HG02970 (cell line): ENCODE measurements at regions not wholly inside any gene's neighbourhood (a gene's known extent, or its start where the extent isn't known, plus 50 kb on each side); places are given as distances from the start of the nearest gene placed in this dataset.
"Not testable (repeated sequence)": the region's sequence is repeated elsewhere in the genome, so short reads cannot be mapped to it uniquely, and the experiment has no call there.

Experiments
- ATAC-seq: cut with Tn5 transposase; IDR thresholded peaks from one replicate; pipeline ENCODE4 v1.9.1; 2021; ENCODE audit warnings: mild to moderate bottlenecking, moderate library complexity, moderate number of reproducible peaks; ENCODE audit not compliant: unreplicated experiment, low FRiP score

DNA sequence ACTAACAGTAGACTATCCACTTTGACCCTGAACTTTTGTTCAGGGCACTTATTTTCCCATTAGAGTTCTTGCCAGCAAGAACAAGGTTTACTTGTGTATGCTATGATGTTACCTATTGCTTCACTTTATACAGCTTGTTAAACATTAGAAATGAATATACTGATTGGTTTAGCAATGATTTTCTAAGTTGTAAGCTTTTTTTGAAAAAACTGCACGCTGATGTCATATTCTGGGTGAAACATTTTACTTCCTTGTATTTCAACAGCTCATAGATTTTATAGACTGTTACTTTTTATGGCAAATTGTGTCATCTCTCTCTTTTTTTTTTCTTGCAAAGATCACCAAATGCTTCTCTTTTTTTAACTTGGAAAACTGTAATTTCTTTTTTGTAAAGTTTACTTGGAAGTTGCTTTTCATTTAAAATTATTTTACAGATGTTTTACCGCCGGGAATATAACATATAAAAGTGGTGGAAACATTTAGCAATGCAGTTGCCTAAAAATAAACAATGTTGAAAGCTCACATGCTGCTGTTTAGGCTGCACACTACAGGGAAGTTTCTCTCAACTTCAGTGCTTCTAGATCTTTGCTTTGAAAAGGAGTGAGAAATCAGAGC is 215.3 kb upstream of the NFIA start:
- no peak for ATAC-seq

DNA sequence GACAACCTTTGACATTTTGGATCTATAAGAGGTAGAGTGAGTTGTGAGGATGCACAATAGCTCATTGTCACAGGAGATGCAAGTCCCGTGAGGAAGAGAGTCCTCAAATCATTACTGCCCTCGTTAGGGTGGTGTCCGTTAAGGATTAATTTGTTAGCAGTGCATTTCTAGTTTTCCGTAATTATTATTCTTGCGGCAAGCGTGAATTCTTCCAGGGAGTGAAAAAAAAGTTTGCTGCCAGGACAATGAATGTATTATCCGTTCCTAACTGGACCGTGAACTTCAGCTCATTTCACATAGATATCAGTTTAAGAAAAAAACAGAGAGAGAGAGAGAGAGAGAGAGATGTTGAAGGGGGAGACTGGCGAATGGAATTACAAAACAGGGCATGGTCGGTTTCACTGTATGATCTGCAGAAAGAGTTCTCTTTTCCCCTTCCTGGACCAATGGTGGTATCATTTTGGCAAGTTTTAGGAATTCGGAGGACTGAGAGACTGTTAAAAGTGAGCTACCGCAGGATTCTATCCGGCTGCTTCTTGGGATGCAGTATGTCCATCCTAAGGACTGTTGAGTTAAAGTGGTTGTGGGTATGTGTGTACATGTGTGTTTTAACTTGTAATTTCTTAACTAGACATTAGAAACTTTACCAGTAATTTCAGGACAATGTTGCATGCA is 216.0 kb upstream of the NFIA start:
- no peak for ATAC-seq

DNA sequence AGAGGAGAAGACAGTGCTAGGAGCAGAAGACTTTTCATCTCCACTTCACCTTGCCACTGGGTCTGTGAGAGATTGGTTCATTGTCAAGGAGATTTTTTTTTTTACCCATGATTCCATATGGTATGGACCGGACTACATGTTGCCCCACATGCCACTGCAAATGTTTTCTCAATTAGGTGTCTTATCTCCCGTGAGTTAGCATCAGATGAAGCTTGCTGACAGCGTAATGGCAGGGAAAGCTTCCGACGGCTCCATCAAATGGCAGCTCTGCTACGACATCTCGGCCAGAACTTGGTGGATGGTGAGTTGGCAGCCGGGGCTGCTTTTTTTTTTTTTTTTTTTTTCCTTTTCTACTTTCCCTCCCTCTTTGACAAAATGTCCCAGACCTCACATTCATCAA is 217.2 kb upstream of the NFIA start:
- no peak for ATAC-seq

DNA sequence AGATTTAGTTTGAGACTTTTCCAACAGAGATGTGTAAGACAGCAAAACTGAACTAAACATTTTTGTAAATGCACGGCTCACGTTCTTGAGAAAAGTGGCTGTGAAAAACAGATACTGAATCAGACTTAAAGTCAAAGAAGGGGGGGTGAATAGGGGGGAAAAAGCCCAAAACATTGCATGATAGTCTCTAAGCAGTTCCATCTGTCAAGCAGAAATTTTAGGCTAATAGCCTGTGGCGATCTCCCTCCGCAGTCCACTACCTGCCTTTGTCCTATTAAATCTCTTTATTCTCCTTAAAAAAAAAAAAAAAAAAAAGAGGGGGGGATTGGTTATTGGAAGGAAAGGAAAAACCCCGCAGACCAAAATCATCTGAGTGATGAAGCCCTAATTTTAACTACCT is 217.6 kb upstream of the NFIA start:
- ATAC-seq = no peak

DNA sequence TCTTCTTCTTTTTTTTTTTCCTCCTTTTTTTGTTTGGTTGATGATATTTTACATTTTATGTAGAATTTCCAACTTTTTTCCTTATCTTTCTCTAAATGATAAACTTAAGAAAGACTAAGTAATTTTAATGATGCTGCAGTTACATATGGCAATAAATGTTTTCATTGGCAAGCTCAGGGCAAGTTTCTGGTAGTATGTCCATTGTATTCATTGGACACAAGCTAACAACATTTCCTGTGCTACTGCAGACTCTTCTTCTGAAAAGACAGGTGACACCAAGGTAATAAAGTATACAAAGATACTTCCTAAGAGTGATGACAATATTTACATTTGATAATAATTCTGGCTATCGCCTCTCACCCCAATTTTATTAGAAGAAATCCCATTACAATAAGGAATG is 219.2 kb upstream of the NFIA start:
- ATAC-seq = no peak

DNA sequence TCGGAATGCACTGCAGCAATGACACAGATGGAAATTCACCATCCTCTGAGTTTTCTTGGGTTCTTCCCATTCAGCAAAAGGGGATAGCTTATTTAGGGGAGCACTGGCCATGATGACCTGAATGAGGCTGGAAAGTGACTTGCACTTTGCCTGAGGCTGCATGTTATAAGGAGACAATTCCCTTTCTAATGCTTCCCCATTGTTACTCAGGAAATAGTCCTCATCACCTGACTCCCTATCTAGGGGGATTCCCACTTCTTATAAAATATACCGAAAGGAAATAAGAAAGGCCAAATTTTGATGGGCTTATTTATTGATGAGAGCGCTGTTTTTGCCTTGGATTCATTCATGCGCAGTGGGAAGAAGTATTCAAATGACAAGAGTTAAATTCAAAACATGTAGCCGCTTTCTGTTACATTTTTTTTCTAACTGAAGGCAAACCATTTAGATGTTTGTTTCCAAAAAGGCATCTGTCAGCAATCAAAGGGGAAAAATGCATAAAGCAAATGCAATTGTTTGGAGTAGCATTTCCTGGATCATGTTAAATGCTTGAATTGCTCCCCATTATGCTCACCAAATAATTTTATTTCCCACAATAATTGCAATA is 220.3 kb upstream of the NFIA start:
- ATAC-seq = no peak

DNA sequence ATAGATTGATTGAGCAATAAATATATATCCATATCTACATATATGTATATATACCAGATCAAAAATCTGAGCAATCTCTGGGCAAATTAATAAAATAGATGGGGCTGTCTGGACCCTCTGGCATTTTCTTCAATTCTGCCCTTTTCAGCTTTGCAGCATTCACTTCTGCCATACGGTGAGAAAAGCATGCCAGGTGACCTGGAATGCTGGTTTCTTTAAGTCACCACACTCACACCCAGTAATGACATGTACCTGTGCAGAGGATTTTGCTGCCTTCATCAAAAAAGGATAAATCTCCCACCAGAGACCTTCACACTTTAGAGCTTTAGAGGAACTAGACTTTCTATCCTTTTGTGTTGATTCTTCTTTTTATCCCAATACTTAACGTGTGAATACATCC is 223.2 kb upstream of the NFIA start:
- ATAC-seq = no peak

DNA sequence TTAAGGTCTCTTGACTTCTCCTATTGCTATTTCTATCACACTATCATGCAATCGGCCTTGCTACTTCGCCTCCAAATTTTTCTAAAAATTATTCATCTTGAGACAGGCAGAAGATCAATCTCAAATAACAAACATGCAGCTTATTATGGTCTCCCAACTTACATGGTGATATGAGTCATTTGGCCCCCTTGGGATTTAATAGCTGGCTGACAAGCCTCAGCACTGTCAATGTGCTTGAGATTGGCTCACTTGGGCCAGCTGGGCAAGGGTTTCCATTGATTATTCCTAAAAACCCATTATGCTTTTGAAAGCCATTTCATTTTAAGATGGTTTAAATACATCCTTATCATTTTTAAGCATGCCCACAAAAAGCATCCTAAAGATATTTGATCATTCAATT is 224.5 kb upstream of the NFIA start:
- no peak for ATAC-seq

DNA sequence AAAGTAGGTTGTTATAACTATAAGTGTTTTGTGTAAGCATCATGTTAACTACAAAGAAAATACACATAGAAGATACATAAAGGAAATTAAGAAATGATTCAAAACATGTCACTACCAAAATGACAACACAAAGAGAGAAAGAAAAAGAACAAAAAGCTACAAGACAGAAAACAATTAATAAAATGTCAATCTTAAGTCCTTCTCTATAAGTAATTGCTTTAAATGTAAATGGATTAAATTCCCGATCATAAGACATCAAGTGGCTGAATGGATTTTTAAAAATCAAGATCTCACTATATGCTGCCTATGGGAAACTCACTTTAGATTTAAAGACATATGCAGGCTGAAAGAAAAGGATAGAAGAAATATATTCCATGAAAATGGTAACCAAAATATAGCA is 232.3 kb upstream of the NFIA start:
- ATAC-seq = no peak

DNA sequence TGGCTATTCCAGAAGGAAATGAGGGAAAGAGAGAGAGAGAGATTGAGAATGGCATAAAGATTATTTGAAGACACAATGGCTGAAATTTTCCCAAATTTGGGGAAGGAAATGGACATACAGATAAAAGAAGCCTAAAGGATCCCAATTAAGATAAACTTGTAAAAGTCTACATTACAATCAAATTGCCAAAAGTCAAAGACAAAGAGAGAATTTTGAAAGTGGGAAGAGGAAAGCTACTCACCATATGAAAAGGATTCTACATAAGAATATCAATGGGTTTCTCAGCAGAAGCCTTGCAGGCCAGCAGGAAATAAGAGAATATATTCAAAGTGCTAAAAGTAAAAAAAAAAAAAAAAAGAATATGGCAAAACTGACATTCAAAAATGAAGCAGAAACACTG is 233.0 kb upstream of the NFIA start:
- no peak for ATAC-seq

DNA sequence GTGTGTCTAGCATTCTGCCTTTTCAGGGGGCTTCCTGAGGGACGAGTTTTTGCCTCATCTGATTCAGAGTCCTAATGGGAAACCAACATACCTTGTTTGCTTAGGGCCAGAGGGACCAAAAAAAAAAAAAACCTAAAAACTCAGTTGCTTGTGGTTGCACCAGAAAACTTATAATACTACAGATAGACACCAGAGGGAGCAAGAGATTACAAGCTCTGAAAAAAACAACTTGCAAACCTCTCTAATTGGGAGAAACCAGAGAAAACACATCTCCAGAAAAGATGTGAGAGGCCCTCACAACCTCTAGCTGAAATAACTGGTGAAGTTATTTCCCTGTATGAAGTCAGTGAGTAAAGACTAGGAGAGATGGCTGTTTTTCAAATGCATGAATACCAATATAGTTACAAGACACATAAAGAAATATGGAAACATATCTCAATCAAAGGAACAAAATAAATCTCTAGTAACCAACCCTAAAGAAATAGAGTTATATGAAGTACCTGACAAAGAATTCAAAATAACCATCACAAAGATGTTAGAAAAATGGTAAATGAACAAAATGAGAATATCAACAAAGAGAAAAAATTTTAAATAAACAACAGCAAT is 233.7 kb upstream of the NFIA start:
- no peak for ATAC-seq

DNA sequence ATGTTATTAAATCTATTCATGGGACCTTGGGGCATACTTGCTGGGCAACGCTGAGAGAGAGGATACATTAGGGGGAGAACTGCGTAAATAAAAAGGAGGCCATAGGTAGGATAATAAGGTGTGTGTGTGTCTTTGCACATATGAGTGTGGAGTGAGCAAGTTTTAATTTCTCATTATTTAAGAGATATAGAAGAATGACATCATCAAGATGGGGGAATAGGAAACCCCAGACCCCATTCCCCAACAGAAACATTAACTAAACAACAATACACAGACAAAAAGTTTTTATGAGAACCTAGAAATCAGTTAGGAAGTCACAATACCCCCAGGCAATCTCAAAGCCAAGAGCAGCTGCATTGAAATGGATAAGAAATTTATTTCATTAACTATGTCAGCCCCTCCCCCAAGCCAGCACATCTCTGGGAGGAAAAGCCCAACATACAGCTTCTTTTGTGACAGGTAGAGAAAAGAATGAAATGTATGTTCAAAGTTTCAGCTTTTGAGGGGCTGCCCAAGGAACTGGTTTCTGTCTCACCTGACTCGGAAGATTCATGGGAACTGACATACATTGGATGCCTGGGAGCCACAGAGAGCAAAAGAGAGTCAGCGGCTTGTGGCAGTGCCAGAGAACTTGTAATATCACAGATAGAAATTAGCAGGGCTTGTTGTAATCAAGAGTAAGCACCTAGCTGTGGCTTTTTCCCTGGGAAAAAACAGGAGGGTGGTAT is 234.3 kb upstream of the NFIA start:
- no peak for ATAC-seq

DNA sequence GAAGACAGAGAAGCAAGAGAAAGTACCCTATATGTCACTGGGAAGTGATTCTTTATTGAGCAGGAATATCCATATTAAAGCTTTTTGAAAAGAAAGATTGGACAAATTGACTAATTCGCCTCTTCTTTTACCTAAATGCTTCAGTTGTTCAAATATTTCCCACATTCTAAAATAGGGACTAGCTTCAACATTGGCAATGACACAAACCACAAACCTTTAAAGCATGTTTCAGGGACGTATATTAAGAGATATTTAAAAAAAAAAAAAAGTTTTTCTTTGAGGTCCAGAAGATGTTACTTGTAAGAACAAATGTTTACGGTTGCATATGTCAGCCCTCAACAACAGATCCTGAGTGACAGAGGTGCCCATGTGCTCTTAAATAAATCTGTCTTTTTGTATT is 235.0 kb upstream of the NFIA start:
- no peak for ATAC-seq

DNA sequence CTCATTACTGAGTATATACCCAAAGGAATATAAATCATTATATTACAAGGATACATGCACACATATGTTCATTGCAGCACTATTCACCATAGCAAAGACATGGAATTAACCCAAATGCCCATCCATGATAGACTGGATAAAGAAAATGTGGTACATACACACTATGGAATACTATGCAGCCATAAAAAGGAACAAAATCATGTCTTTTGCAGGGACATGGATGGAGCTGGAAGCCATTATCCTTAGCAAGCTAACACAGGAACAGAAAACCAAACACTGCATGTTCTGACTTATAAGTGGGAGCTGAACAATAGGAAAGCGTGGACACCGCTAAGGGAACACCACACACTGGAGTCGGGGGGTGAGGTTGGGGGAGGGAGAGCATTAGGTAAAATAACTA is 236.7 kb upstream of the NFIA start:
- not testable (repeated sequence) for ATAC-seq

DNA sequence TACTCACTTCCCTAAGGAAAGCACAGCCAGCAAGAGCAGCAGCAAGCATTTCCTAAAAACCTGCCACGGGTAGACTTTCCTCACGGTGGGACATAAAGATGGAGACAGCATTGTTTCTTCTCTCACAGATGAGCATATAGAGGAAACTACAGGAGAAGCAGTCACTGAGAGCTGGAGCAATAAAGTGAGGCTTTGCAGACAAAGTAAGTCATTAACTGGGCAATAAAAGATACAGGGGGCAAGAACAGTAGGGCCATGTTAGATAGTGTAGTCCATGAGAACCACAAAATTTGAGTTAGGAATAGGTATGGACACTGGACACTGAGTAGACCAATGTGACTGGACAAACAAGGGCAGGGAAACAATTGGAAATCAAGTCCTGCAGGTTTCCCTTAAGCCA is 240.1 kb upstream of the NFIA start:
- no peak for ATAC-seq

DNA sequence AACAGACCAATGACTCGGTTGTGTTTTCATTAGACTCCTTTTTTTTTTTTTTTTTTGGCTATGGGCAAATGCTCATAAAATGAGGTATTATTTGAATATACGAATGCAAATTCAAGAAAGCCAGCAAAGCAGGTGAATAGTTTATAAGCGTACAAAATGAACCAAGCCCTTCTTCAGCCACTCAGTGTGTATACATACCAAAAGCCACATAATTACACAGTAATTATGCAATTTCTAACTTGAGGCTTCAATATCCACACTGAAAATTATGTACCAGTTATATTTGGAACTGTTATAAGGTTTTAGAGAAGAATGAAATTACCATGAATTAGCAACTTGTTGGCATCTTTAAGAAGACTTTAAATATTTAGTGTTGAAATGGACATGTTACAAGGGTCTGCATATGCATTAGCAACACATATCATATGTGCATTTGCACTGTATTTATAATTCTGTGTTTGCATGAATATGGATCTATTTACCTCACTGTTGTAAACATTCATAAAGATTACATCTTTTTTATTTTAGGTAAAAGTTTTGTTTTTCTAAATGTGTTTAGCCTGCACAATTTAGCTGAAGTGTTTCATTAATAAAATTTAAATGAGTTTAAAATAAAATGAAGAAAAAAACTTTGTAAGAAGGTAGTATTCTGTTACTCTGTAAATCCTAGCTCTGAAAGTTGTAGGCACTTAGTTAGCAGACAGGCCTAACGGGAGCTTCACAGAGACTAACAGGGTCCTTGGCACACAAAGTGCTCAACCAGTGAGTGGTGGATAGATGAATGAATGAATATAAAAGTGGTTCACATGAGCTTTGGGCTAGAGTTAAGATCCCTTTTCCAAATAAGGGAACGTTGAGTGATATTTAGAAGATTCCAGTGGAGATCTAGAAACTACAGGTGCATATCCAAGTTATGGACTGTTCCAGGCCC is 241.0 kb upstream of the NFIA start:
- no peak for ATAC-seq

DNA sequence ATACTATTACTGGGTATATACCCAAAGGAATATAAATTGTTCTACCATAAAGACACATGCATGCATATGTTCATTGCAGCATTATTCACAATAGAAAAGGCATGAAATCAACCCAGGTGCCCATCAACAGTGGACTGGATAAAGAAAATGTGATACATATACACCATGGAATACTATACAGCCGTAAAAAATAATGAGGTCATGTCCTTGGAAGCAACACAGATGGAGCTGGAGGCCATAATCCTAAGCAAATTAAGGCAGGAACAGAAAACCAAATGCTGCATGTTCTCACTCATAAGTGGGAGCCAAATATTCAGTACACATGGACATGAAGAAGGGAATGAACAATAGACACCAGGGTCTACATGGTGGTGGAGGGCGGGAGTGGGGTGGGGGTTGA is 241.9 kb upstream of the NFIA start:
- ATAC-seq = not testable (repeated sequence)

DNA sequence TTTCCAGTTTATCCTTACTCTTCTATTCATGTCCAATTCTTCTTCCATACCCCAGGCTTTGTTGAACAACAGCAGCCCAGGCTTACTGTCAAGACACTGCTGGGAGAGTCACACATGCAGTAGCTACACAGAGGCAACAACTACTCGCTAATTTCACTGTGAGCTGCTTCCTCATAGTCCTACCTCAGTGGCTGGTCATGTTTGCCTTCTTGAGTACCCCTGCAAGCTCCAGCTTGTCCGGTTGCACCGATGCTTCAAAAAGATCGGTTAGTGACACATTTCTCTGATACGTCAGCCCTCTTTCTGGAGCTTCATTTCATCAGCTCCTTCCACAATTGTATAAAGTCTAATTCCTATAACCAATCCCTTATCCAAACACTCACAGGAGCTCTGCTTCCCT is 246.7 kb upstream of the NFIA start:
- no peak for ATAC-seq

DNA sequence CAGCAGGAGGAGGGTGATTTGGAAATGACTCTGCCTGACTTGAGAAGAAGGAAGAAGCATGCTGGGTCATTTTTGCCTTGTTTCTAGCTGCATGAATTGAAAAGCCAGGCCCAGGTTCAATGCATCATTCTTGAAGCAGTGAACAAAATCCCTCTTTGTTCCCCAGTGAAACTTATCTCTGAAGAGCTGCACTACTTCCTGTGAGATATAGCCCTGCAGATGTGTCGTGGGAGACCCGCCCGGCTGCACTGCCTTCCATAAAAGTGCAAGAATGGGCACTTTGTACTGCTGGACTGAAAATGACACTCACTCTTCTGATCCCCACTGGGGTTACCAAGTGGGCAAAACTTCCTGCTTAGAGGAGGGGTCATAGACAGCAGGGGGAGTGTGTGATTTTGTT is 249.2 kb upstream of the NFIA start:
- ATAC-seq = no peak

DNA sequence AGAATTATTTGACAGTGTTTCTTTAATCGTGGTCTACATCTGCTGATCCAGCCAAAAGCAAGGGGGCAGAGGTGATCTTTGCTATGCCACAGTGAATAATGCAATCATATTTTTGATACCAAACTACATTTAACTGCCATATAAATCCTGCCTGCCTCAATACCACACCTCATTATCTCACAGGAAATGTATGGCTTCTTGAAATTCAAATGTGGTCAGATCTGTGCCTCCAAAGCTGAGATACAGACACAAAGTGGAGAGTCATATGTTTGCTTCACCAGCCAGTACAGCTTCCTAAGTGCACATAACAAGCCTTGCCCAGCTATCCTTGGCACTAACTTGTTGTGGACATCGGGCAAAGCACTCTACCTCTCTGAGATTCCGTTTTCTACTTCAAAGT is 250.0 kb upstream of the NFIA start:
- ATAC-seq = no peak
